ENCODE measurements at regions not wholly inside any gene's neighbourhood (a gene's known extent, or its start where the extent isn't known, plus 50 kb on each side); places are given as distances from the start of the nearest gene placed in this dataset.

GRCh38 chr4:18981234-18981615 is 959.7 kb upstream of the LCORL start:
- TF ChIP-seq TEAD4 (IDR thresholded peaks at IDR 0.05; ENCODE audit: borderline replicate concordance, insufficient read depth), result no peak
- TF ChIP-seq EZH2phosphoT487 (IDR thresholded peaks at IDR 0.05; ENCODE audit: borderline replicate concordance, low read depth), result no peak
- TF ChIP-seq RXRA (IDR thresholded peaks at IDR 0.05; ENCODE audit: borderline replicate concordance, low read depth), result no peak
- no peak for TF ChIP-seq MAX (IDR thresholded peaks at IDR 0.05; ENCODE audit: low read depth)
- TF ChIP-seq, protein P1, sequence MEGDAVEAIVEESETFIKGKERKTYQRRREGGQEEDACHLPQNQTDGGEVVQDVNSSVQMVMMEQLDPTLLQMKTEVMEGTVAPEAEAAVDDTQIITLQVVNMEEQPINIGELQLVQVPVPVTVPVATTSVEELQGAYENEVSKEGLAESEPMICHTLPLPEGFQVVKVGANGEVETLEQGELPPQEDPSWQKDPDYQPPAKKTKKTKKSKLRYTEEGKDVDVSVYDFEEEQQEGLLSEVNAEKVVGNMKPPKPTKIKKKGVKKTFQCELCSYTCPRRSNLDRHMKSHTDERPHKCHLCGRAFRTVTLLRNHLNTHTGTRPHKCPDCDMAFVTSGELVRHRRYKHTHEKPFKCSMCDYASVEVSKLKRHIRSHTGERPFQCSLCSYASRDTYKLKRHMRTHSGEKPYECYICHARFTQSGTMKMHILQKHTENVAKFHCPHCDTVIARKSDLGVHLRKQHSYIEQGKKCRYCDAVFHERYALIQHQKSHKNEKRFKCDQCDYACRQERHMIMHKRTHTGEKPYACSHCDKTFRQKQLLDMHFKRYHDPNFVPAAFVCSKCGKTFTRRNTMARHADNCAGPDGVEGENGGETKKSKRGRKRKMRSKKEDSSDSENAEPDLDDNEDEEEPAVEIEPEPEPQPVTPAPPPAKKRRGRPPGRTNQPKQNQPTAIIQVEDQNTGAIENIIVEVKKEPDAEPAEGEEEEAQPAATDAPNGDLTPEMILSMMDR (IDR thresholded peaks at IDR 0.05), result no peak
- no peak for TF ChIP-seq IRF3 (IDR thresholded peaks at IDR 0.05; ENCODE audit: low read depth, low read length)
- TF ChIP-seq RCOR1 (IDR thresholded peaks at IDR 0.05; ENCODE audit: low read length), result no peak
- TF ChIP-seq SIN3A (IDR thresholded peaks at IDR 0.05; ENCODE audit: borderline replicate concordance, low read depth, low read length), result no peak
- no peak for TF ChIP-seq RAD21 (IDR thresholded peaks at IDR 0.05; ENCODE audit: low read length)
- TF ChIP-seq TCF12 (IDR thresholded peaks at IDR 0.05), result no peak
- TF ChIP-seq CHD2 (IDR thresholded peaks at IDR 0.05; ENCODE audit: low read length, partially characterized antibody), result no peak
- no peak for TF ChIP-seq GABPA (IDR thresholded peaks at IDR 0.05; ENCODE audit: low read depth)

Measured in SK-N-SH (cell line).